ENCODE measurements at regions not wholly inside any gene's neighbourhood (a gene's known extent, or its start where the extent isn't known, plus 50 kb on each side); places are given as distances from the start of the nearest gene placed in this dataset.
"Not testable (repeated sequence)": the region's sequence is repeated elsewhere in the genome, so short reads cannot be mapped to it uniquely, and the experiment has no call there.

DNA sequence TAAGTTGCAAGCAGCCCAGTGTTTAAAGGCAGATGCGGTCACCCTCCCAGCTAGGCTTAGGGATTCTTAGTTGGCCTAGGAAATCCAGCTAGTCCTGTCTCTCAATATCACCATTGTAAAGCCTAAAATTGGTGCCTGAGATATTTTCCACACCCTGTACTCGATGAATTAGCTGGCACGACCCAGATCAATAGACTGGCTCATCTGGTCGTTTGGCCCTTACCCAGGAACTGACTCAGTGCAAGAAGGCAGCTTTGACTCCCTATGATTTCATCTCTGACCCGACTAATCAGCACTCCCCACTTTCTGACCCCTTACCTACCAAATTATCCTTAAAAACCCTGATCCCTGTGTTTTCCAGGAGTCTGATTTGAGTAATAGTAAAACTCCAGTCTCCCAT, 384.9 kb upstream of the SLC7A11 start:
- H3K4me1 ChIP-seq (ENCODE audit: control insufficient read depth in 5 of 5, insufficient read depth in 5 of 5, low read length in 5 of 5), result peaks cover 0 to 2% (median 0%) of the 10 kb centered on the region in 5 donors
- H3K36me3 ChIP-seq (ENCODE audit: control insufficient read depth in 4 of 4, insufficient read depth in 4 of 4, low read length in 4 of 4), result no peaks in the 10 kb centered on the region
- H3K4me3 ChIP-seq, result no peak overlapping the region
- WGBS, 2 donors, result 89 to 97% methylated on average over 5 of the region's 5 CpGs
- no peak for DNase-seq
- H3K27ac ChIP-seq (ENCODE audit: low read depth in 1 of 2, low read length in 1 of 2), result no peak overlapping the region
- TF ChIP-seq CTCF (IDR thresholded peaks at IDR 0.05; ENCODE audit: control extremely low read depth, extremely low read depth), result no peak
- H3K9me3 ChIP-seq (ENCODE audit: control insufficient read depth in 4 of 4, insufficient read depth in 3 of 4, low read length in 3 of 4), result no peaks in the 10 kb centered on the region
- H3K9ac ChIP-seq (ENCODE audit: insufficient read depth in 1 of 2, low read length in 2 of 2), result no peak overlapping the region
- H3K27me3 ChIP-seq (ENCODE audit: control insufficient read depth in 3 of 3, insufficient read depth in 3 of 3, low read length in 2 of 3), result no peaks in the 10 kb centered on the region
- ATAC-seq (ENCODE audit: insufficient read depth, low FRiP score), result no peak

DNA sequence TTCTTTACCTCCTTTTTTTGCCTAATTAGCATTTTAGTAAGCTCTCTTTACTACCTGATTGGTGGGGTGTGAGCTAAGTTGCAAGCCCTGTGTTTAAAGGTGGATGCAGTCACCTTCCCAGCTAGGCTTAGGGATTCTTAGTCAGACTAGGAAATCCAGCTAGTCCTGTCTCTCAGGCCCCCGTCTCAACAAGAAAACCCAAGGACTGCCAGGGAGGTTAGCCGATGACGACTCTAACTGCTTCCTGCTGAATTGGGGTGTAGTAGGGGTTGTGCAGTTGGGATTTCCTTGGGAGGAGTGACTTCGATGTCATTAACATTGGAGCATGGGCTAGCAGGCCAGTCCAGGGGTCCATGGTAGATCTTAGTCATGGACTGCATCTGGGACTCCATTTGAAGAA, 380.2 kb upstream of the SLC7A11 start:
- not testable (repeated sequence) for H3K4me1 ChIP-seq (ENCODE audit: control insufficient read depth in 5 of 5, insufficient read depth in 5 of 5, low read length in 5 of 5); H3K36me3 ChIP-seq (ENCODE audit: control insufficient read depth in 4 of 4, insufficient read depth in 4 of 4, low read length in 4 of 4); H3K27ac ChIP-seq (ENCODE audit: low read depth in 1 of 2, low read length in 1 of 2); DNase-seq; ATAC-seq (ENCODE audit: insufficient read depth, low FRiP score); H3K9ac ChIP-seq (ENCODE audit: insufficient read depth in 1 of 2, low read length in 2 of 2); H3K4me3 ChIP-seq; H3K9me3 ChIP-seq (ENCODE audit: control insufficient read depth in 4 of 4, insufficient read depth in 3 of 4, low read length in 3 of 4); H3K27me3 ChIP-seq (ENCODE audit: control insufficient read depth in 3 of 3, insufficient read depth in 3 of 3, low read length in 2 of 3)
- 69 to 77% methylated on average over 4 of the region's 4 CpGs for WGBS, 2 donors

- 82 to 89% methylated on average over 2 of the region's 2 CpGs for WGBS, 2 donors
Observed at GRCh38 chr4:138616775-138617174, 374.6 kb upstream of the SLC7A11 start.

DNA sequence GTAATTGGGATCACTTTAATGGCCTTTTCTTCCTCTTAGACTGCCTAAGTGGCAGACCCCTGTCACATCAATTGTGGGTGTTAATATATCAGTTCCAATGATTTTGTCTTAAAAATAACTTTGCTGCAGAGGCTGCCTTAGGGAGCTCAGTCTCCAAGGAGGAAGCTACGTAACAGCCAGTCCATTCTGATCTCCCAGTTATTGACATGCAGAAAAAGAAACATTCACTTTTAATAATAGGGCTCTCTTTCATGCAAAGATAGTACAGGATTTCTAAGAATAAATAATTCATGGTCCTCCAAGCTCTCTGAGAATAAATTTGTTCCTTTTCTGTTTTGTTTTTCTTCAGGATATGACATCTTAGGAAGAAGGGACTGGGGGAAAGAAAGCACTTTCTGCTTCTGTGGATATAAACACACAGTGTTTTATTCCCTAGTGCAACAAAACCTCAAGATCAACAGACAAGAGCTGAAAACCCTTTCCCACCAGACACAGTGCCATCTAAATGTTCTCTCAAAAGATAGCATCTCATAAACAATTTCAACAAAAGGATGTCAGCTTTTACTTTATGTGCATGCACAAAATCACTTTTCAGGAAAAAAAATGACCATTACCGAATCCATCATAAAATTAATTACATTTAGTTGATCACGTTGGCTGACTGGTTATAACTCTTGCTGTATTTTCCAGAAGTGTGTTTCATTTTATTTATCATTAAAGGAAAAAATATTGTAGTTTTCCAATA, 372.4 kb upstream of the SLC7A11 start:
- ATAC-seq (ENCODE audit: insufficient read depth, low FRiP score) (no peak), DNase-seq (no peak)
- Histone ChIP-seq H3K4me1 (ENCODE audit: control insufficient read depth in 5 of 5, insufficient read depth in 5 of 5, low read length in 5 of 5) (peaks cover 0 to 4% (median 1%) of the 10 kb centered on the region in 5 donors), H3K4me3 (no peak overlapping the region), H3K27ac (ENCODE audit: low read depth in 1 of 2, low read length in 1 of 2) (no peak overlapping the region), H3K27me3 (ENCODE audit: control insufficient read depth in 3 of 3, insufficient read depth in 3 of 3, low read length in 2 of 3) (no peaks in the 10 kb centered on the region), H3K36me3 (ENCODE audit: control insufficient read depth in 4 of 4, insufficient read depth in 4 of 4, low read length in 4 of 4) (no peaks in the 10 kb centered on the region), H3K9ac (ENCODE audit: insufficient read depth in 1 of 2, low read length in 2 of 2) (no peak overlapping the region), H3K9me3 (ENCODE audit: control insufficient read depth in 4 of 4, insufficient read depth in 3 of 4, low read length in 3 of 4) (peaks cover 0 to 7% (median 3%) of the 10 kb centered on the region in 4 donors)
- whole genome bisulfite sequencing, 2 donors, result 84 to 87% methylated on average over 3 of the region's 3 CpGs
- TF ChIP-seq CTCF (IDR thresholded peaks at IDR 0.05; ENCODE audit: control extremely low read depth, extremely low read depth), result no peak

More at GRCh38 chr4:138616775-138617174, 374.6 kb upstream of the SLC7A11 start:
- ATAC-seq (ENCODE audit: insufficient read depth, low FRiP score), result no peak
- H3K27ac ChIP-seq (ENCODE audit: low read depth in 1 of 2, low read length in 1 of 2), result no peak overlapping the region
- DNase-seq, result no peak
- H3K4me1 ChIP-seq (ENCODE audit: control insufficient read depth in 5 of 5, insufficient read depth in 5 of 5, low read length in 5 of 5), result peaks cover 0 to 4% (median 0%) of the 10 kb centered on the region in 5 donors
- H3K9me3 ChIP-seq (ENCODE audit: control insufficient read depth in 4 of 4, insufficient read depth in 3 of 4, low read length in 3 of 4), result peaks cover 0 to 8% (median 3%) of the 10 kb centered on the region in 4 donors
- no peaks in the 10 kb centered on the region for H3K27me3 ChIP-seq (ENCODE audit: control insufficient read depth in 3 of 3, insufficient read depth in 3 of 3, low read length in 2 of 3)
- no peak overlapping the region for H3K4me3 ChIP-seq
- no peaks in the 10 kb centered on the region for H3K36me3 ChIP-seq (ENCODE audit: control insufficient read depth in 4 of 4, insufficient read depth in 4 of 4, low read length in 4 of 4)
- H3K9ac ChIP-seq (ENCODE audit: insufficient read depth in 1 of 2, low read length in 2 of 2), result no peak overlapping the region
- TF ChIP-seq CTCF (IDR thresholded peaks at IDR 0.05; ENCODE audit: control extremely low read depth, extremely low read depth), result no peak
